ENCODE measurements at regions not wholly inside any gene's neighbourhood (a gene's known extent, or its start where the extent isn't known, plus 50 kb on each side); places are given as distances from the start of the nearest gene placed in this dataset.
A peak's percentile ranks its signal among the peaks of the same experiment; 100 is the strongest.
"Not testable (repeated sequence)": the region's sequence is repeated elsewhere in the genome, so short reads cannot be mapped to it uniquely, and the experiment has no call there.

- Mint-ChIP-seq H3K4me3 (no peak overlapping the region), H3K27me3 (peaks cover 15% of the 10 kb centered on the region), H3K4me1 (ENCODE audit: low read depth) (no peaks in the 10 kb centered on the region), H3K9me3 (ENCODE audit: low read depth) (no peaks in the 10 kb centered on the region), H3K27ac (no peak overlapping the region), H3K36me3 (no peaks in the 10 kb centered on the region)
These were observed 100.6 kb downstream of the DACT1 start for GRCh38 chr14:58738189-58738836.

DNA sequence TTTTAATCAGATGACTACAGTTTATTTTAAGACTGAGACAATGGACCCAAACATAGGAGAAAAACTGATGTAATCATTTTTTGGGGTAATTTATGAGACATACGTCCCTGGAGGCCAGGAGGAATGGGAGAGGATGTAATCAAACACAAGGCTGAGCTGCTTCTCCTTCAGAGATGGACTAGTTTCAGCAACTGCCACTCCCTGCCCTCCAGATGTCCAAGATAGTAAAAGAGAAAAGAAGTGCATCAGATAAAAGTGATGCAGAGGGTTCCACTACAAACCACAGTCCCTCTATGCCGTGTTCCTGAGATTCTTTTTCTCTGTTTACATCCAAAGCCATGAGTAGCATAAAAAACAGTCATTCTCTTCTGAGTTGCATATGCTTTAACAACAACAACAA lies 101.1 kb downstream of the DACT1 start:
- Mint-ChIP-seq H3K9me3 (ENCODE audit: low read depth) (no peaks in the 10 kb centered on the region), H3K4me3 (no peak overlapping the region), H3K27me3 (peaks cover 13% of the 10 kb centered on the region), H3K36me3 (no peaks in the 10 kb centered on the region), H3K4me1 (ENCODE audit: low read depth) (no peaks in the 10 kb centered on the region), H3K27ac (no peak overlapping the region)

DNA sequence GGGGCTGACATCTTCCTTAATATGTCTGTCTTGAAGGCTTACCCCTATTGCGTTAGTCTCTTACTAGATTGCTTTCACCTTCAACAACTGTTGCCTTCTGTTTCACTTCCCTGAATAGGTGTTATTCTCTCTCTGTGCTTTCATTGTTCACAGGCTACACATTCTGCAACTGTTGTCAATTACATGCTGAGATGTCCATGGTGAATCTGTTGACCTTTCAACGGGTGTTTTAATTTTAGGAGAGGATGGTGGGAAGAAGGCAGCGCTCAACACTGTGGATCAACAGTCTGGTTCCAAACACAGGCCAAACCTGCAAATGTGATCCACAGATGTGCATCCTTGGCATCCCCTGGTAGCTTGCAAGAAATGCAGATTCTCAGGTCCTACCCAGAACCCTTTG lies 101.9 kb downstream of the DACT1 start:
- H3K4me3 Mint-ChIP-seq, result no peak overlapping the region
- no peaks in the 10 kb centered on the region for H3K9me3 Mint-ChIP-seq (ENCODE audit: low read depth)
- H3K36me3 Mint-ChIP-seq, result no peaks in the 10 kb centered on the region
- H3K4me1 Mint-ChIP-seq (ENCODE audit: low read depth), result no peaks in the 10 kb centered on the region
- H3K27ac Mint-ChIP-seq, result no peak overlapping the region
- H3K27me3 Mint-ChIP-seq, result peaks cover 13% of the 10 kb centered on the region

- Mint-ChIP-seq H3K4me3 (no peak overlapping the region), H3K9me3 (ENCODE audit: low read depth) (no peaks in the 10 kb centered on the region), H3K27ac (no peak overlapping the region), H3K27me3 (peaks cover 8% of the 10 kb centered on the region), H3K4me1 (ENCODE audit: low read depth) (no peaks in the 10 kb centered on the region), H3K36me3 (no peaks in the 10 kb centered on the region)
These were observed 102.7 kb downstream of the DACT1 start for GRCh38 chr14:58740379-58740935.

DNA sequence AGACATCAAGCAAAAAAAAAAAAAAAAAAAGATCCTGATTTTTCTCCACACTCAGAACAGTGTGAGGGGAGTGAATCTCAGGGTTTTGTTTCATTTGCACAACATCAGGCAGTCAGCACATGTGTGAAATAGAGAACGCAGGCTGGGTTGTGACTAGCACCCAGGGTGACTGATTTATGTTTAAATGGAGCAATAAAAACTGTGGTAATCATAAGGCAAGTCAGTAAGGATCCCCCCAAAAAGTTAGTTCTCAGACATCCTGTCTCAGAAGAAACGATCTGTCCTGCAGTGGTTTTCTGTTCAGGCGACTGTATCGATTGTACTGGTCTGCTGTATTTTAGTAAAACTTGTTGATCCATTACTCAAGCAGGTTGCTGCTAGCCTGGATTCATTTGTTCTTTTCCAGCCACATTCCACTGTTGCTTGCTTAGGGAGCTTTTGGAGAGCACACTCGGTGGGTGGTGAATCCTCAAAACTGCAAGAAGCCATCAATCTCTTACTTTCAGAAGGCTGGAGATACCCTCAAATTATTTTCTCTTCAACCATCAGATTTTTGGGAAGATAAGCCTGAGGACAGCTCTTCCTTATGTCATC lies 107.1 kb downstream of the DACT1 start:
- no peaks in the 10 kb centered on the region for H3K36me3 Mint-ChIP-seq
- no peak overlapping the region for H3K27ac Mint-ChIP-seq
- H3K4me3 Mint-ChIP-seq, result no peak overlapping the region
- H3K4me1 Mint-ChIP-seq (ENCODE audit: low read depth), result peaks cover 9% of the 10 kb centered on the region
- peaks cover 3% of the 10 kb centered on the region for H3K27me3 Mint-ChIP-seq
- H3K9me3 Mint-ChIP-seq (ENCODE audit: low read depth), result no peaks in the 10 kb centered on the region

GRCh38 chr14:58746261-58746660 lies 108.5 kb downstream of the DACT1 start:
- Mint-ChIP-seq H3K4me1 (ENCODE audit: low read depth) (peaks cover 9% of the 10 kb centered on the region), H3K9me3 (ENCODE audit: low read depth) (no peaks in the 10 kb centered on the region), H3K4me3 (no peak overlapping the region), H3K36me3 (no peaks in the 10 kb centered on the region), H3K27ac (no peak overlapping the region), H3K27me3 (no peaks in the 10 kb centered on the region)

DNA sequence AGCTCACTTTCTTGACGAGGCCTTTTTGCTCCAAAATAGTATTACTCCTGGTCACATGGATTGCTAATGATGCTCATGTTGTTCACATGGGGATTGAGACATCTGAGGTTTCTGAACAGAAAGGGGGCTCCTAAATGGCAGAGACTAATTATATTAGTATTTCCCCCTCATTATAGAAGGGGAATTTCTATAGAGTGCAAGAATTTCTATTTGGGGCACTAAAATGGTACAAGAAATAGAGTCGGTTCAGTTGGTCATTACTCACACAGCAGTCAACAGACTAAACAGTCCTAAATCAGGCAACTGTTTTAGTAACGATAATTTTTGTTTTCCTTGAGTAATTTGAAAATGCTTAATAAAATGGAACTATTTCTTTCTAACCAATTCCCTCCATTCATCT lies 108.9 kb downstream of the DACT1 start:
- peaks cover 9% of the 10 kb centered on the region for H3K4me1 Mint-ChIP-seq (ENCODE audit: low read depth)
- no peaks in the 10 kb centered on the region for H3K9me3 Mint-ChIP-seq (ENCODE audit: low read depth)
- no peak overlapping the region for H3K4me3 Mint-ChIP-seq
- H3K27me3 Mint-ChIP-seq, result no peaks in the 10 kb centered on the region
- no peaks in the 10 kb centered on the region for H3K36me3 Mint-ChIP-seq
- H3K27ac Mint-ChIP-seq, result no peak overlapping the region

- peaks cover 9% of the 10 kb centered on the region for H3K4me1 Mint-ChIP-seq (ENCODE audit: low read depth)
- no peaks in the 10 kb centered on the region for H3K9me3 Mint-ChIP-seq (ENCODE audit: low read depth)
- H3K27ac Mint-ChIP-seq, result no peak overlapping the region
- H3K4me3 Mint-ChIP-seq, result no peak overlapping the region
- no peaks in the 10 kb centered on the region for H3K36me3 Mint-ChIP-seq
- no peaks in the 10 kb centered on the region for H3K27me3 Mint-ChIP-seq
These were observed 109.4 kb downstream of the DACT1 start for GRCh38 chr14:58747181-58747580.

DNA sequence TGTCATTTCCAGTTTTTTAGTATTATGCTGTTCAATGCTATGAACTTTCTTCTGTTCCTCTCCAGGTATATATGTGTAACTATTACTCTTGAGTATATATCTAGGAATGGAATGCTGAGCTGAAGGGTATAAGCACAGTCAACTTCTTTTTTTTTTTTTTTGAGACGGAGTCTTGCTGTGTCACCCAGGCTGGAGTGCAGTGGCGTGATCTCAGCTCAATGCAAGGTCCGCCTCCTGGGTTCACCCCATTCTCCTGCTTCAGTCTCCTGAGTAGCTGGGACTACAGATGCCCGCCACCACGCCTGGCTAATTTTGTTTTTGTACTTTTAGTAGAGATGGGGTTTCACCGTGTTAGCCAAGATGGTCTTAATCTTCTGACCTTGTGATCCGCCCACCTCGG lies 110.5 kb downstream of the DACT1 start:
- not testable (repeated sequence) for H3K4me1 Mint-ChIP-seq (ENCODE audit: low read depth); H3K27me3 Mint-ChIP-seq

GRCh38 chr14:58749066-58749669 lies 111.4 kb downstream of the DACT1 start:
- Mint-ChIP-seq H3K4me1 (ENCODE audit: low read depth) (peaks cover 9% of the 10 kb centered on the region), H3K4me3 (peak overlapping the region; percentile 28), H3K27me3 (no peaks in the 10 kb centered on the region), H3K27ac (no peak overlapping the region), H3K9me3 (ENCODE audit: low read depth) (no peaks in the 10 kb centered on the region), H3K36me3 (no peaks in the 10 kb centered on the region)

More for the DNA sequence above, 110.5 kb downstream of the DACT1 start:
- H3K27ac Mint-ChIP-seq; H3K36me3 Mint-ChIP-seq; H3K4me3 Mint-ChIP-seq; H3K9me3 Mint-ChIP-seq (ENCODE audit: low read depth): not testable (repeated sequence)

DNA sequence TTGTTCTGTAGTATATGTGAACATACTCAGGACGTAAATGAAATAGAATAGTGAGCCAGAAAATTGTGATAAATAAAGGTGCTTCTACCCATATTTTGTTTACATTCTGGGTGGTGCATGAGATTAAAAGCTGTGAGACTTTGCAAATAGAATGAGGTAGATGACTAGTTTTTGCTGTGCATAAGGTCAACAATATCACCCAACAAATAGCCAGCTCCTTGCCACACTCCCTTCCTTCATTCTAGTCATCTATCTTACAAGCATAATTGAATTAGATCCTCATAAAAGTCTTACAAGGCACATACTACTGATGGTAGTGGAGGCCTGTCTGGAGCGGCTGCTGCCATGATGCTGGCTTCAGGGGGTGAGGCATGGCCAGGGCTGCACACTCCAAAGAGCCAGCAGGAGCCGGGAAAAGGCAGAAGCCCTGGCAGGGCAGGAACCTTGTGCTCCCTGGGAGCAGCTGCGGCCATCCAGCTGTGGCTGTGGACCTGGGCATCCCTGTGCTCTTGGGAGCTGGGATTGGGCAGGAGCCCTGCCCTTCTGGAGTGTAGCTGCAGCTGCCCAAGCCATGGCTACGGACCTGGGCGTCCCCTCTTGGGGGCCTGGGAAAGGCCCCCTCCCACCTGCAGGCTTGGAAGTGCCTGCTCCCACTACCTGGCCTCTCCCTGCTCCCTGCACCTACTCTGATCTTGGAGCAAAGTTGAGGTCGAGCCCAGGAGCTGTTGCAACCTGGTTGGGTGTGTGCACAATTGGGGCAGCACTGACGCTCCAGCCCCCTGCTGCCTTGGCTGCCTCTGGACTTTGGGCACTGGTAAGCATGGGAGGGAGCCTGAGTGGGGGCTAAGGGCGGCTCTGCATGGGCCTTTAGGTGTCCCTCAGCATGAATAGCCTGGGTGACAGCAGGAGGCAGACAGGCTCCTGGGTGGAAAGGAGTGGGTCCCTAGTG lies 112.8 kb downstream of the DACT1 start:
- Mint-ChIP-seq H3K36me3 (no peaks in the 10 kb centered on the region), H3K27ac (no peak overlapping the region)

GRCh38 chr14:58751788-58752187 lies 114.0 kb downstream of the DACT1 start:
- no peaks in the 10 kb centered on the region for H3K9me3 Mint-ChIP-seq (ENCODE audit: low read depth)
- peaks cover 9% of the 10 kb centered on the region for H3K4me1 Mint-ChIP-seq (ENCODE audit: low read depth)
- H3K36me3 Mint-ChIP-seq, result no peaks in the 10 kb centered on the region
- H3K4me3 Mint-ChIP-seq, result no peak overlapping the region
- no peaks in the 10 kb centered on the region for H3K27me3 Mint-ChIP-seq
- no peak overlapping the region for H3K27ac Mint-ChIP-seq

More for the DNA sequence above, 112.8 kb downstream of the DACT1 start:
- Mint-ChIP-seq H3K4me1 (ENCODE audit: low read depth) (peaks cover 9% of the 10 kb centered on the region), H3K27me3 (no peaks in the 10 kb centered on the region), H3K4me3 (no peak overlapping the region), H3K9me3 (ENCODE audit: low read depth) (no peaks in the 10 kb centered on the region)

- Mint-ChIP-seq H3K4me1 (ENCODE audit: low read depth) (peaks cover 9% of the 10 kb centered on the region), H3K27ac (no peak overlapping the region), H3K4me3 (no peak overlapping the region), H3K9me3 (ENCODE audit: low read depth) (no peaks in the 10 kb centered on the region), H3K36me3 (no peaks in the 10 kb centered on the region), H3K27me3 (no peaks in the 10 kb centered on the region)
These were observed 114.5 kb downstream of the DACT1 start for GRCh38 chr14:58752289-58752688.

- no peaks in the 10 kb centered on the region for H3K36me3 Mint-ChIP-seq
- no peaks in the 10 kb centered on the region for H3K9me3 Mint-ChIP-seq (ENCODE audit: low read depth)
- H3K27me3 Mint-ChIP-seq, result no peaks in the 10 kb centered on the region
- no peak overlapping the region for H3K27ac Mint-ChIP-seq
- peaks cover 9% of the 10 kb centered on the region for H3K4me1 Mint-ChIP-seq (ENCODE audit: low read depth)
- H3K4me3 Mint-ChIP-seq, result no peak overlapping the region
These were observed 115.0 kb downstream of the DACT1 start for GRCh38 chr14:58752771-58753201.
